D721Med (cell line): ENCODE measurements at regions not wholly inside any gene's neighbourhood (a gene's known extent, or its start where the extent isn't known, plus 50 kb on each side); places are given as distances from the start of the nearest gene placed in this dataset.

Experiments
- DNase-seq: peaks from one replicate; pipeline ENCODE4 v3.0.0; 2011; ENCODE audit warnings: low spot score; ENCODE audit not compliant: insufficient read length
- FAIRE-seq: peaks from 2 replicates; lab custom pipeline; 2011; peaks lifted over from hg19 to GRCh38; lab: Jason Lieb, UNC
- CTCF ChIP-seq: IDR thresholded peaks from 2 replicates; pipeline ENCODE4 v1.5.1; 2012; ENCODE audit warnings: mild to moderate bottlenecking, control low read depth; ENCODE audit not compliant: insufficient read depth; ENCODE audit errors: missing control alignments

GRCh38 chr21:18522181-18522972 is 118.8 kb upstream of the TMPRSS15 start:
- peak; percentile 22 for TF ChIP-seq CTCF
- DNase-seq (no peak), FAIRE-seq (no peak)

- FAIRE-seq (no peak), DNase-seq (no peak)
- TF ChIP-seq CTCF = no peak
Measured at GRCh38 chr21:18524097-18524880, 120.7 kb upstream of the TMPRSS15 start.

GRCh38 chr21:18529254-18529653 is 125.7 kb upstream of the TMPRSS15 start:
- no peak for DNase-seq
- TF ChIP-seq CTCF = no peak
- no peak for FAIRE-seq

GRCh38 chr21:18542081-18542480 is 138.5 kb upstream of the TMPRSS15 start:
- DNase-seq = no peak
- TF ChIP-seq CTCF = no peak
- FAIRE-seq = no peak

- DNase-seq = no peak
- no peak for TF ChIP-seq CTCF
- FAIRE-seq = no peak
Measured at GRCh38 chr21:18545908-18546307, 142.3 kb upstream of the TMPRSS15 start.

DNA sequence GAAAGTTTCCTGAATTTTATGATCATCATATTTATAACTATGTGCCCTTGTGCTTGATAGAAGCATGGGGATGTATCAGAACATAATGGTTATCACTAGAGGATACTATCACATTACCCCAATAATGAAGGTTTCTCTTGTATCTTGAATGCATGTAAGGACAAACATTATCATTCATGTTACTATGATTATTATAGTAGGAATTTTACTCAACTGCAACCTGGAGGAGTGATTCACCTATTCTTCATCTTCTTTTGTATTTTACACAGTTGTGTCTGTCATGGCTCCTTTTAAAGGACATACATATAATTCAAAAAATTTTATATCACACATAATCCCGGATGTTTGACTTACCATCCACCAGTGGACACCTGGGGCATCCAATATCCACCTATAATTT is 143.8 kb upstream of the TMPRSS15 start:
- no peak for FAIRE-seq
- no peak for DNase-seq
- TF ChIP-seq CTCF = no peak
